ENCODE measurements at regions not wholly inside any gene's neighbourhood (a gene's known extent, or its start where the extent isn't known, plus 50 kb on each side); places are given as distances from the start of the nearest gene placed in this dataset.

DNA sequence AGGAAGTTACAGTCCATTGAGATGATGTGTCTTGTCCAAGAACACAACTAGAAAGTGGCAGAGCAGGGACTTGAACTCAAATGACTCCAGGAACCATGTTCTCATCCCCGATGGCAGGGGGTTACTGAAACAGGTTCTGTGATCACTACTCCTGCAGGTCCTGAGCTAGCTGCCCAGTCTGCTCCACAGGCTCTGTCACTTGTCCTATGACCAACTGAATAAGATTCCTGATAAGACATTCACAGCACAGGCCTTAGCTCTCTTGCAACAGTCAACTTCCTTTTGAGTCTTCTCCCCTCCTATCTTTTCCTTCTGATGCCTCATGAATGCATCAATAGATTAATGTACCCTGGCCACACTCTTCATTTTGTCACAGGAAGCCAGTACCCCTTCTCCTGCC lies 109.2 kb downstream of the SH3TC2 start:
- no peak for TF ChIP-seq POLR2A (IDR thresholded peaks at IDR 0.05)
- TF ChIP-seq, protein P1, sequence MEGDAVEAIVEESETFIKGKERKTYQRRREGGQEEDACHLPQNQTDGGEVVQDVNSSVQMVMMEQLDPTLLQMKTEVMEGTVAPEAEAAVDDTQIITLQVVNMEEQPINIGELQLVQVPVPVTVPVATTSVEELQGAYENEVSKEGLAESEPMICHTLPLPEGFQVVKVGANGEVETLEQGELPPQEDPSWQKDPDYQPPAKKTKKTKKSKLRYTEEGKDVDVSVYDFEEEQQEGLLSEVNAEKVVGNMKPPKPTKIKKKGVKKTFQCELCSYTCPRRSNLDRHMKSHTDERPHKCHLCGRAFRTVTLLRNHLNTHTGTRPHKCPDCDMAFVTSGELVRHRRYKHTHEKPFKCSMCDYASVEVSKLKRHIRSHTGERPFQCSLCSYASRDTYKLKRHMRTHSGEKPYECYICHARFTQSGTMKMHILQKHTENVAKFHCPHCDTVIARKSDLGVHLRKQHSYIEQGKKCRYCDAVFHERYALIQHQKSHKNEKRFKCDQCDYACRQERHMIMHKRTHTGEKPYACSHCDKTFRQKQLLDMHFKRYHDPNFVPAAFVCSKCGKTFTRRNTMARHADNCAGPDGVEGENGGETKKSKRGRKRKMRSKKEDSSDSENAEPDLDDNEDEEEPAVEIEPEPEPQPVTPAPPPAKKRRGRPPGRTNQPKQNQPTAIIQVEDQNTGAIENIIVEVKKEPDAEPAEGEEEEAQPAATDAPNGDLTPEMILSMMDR (IDR thresholded peaks at IDR 0.05): no peak

Measured in heart left ventricle (tissue), 13 donors.